ENCODE measurements at regions not wholly inside any gene's neighbourhood (a gene's known extent, or its start where the extent isn't known, plus 50 kb on each side); places are given as distances from the start of the nearest gene placed in this dataset.

GRCh38 chr7:51757960-51758359 lies 441.4 kb upstream of the COBL start:
- no peak for DNase-seq

DNA sequence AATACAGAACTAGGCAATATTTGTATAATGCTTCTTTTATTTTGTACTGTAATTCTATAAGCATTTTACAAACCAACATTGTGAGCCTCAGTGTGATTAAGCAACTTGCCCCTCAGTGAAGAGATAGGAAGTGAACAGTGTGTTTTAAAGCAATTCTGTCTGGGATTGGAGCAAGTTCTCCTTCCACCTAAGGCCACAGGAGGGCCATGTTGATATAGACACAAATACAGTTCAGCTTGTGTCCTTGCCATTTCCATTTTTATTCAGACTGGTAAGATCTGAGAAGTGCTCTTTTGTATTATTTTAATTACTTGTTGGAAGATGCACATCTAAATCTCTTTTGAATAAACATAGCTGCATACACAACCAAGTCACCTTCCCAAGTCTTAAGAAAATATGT lies 416.3 kb upstream of the COBL start:
- no peak for DNase-seq

GRCh38 chr7:51732116-51732515 lies 415.5 kb upstream of the COBL start:
- no peak for DNase-seq

- no peak for DNase-seq
Observed at GRCh38 chr7:51731075-51731474, 414.5 kb upstream of the COBL start.

- no peak for DNase-seq
Observed at GRCh38 chr7:51727441-51727840, 410.8 kb upstream of the COBL start.

DNA sequence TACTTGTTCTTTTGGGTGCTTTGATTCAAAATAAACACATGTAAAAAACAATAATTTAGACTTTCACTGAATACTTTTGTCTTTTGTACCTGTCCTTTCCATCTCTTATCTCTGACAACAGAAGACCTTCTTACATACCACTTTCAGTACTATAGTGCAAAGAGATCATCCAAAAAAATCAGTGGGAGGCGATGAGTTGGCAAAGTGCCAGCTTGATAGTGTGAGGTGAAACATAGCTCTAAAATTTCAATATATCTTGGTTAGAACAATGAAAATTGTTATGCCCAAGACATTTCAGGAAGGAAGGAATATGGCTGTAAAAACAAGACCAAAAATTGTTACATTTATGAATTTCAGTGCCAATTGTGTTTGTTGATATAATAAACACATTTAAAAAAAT lies 390.2 kb upstream of the COBL start:
- DNase-seq = no peak

DNA sequence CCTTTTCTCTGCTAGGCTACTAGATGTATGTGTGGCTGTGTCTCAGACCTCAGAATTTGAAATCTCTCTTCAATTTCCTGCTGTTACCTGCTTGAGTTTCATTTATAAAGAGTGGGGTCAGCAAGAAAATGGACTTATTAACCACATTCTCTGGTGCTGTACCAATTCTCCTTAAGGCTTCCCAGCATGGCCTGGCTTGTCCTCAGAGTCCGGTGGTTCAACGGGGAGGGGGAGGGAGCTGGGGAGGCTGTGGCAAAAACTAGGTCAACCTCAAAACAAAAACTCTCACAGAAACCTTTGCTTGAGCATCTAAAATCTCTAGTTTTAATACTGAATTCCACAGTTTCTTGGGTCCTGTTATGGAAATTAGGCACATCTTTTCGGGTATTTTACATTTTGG lies 389.1 kb upstream of the COBL start:
- DNase-seq = no peak

DNA sequence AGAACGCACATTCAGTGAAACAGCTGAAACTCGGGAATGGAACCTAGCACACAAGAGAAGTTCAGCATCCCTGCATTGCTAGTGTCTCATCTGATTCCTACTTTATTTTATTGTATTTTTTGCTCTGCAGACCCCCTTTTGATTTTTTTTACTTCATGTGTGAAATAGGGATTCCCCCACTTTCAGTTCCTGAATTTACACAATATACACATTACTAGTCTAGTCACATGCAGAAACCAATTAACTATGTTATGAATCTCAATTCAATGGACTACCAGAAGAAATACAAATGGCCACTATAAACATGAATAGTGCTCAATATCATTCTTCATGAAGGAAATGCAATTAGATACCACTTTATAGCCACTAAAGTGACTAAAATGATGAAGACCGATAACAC lies 386.1 kb upstream of the COBL start:
- DNase-seq = no peak

DNA sequence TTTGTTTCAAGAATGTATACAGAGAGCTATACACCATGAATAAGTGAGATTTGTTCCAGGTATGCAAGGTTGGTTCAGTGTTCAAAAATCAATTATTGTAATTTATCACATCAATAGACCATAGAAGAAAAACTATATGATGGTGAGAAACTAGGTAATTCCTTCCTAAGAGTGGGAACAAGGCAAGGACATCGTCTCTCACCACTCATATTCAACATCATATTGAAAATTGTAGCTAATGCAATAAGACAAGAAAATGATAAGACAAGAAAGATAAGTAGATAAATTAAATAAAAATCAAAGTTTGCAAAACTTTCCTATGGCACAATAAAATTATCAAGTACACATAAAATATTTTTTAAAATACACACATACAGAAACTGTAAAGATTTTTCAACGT lies 385.3 kb upstream of the COBL start:
- no peak for DNase-seq

- DNase-seq = no peak
Observed at GRCh38 chr7:51700593-51701215, 384.1 kb upstream of the COBL start.

- DNase-seq = no peak
Observed at GRCh38 chr7:51693258-51693657, 376.6 kb upstream of the COBL start.

DNA sequence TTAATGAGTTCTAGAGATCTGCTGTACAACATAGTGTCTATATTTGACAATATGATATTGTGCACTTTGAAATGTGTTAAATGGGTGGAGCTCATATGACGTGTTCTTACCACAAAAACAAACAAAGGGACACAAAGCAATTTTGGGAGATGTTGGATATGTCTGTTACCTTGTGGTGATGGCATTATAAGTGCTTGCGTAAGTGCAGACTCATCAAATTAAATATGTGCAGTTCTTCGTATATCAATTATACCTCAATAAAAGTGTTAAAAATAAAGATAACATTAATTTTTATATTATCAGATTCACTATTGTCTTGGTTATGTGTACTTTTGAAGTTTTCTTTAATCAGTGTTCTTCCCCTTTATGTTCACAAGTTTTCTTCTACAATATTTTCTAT lies 372.9 kb upstream of the COBL start:
- DNase-seq = no peak

DNA sequence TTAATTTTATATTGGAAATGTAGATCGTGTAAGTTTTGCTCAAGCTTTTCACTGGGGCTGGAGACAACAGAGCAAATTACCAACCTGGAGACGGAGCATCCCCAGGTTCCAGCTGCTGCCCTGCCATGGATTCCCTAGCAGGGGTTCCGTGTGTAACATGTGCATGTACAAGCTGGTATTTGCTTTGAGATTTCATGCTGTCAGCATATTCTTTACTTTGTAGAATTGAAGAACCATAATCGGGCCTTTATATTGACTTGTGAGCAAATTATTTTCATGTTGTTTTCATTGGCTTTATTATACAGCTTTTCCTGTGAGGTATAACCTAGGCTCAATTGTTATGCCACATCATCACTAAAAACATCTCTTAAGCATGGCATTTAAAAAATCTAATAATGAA lies 369.2 kb upstream of the COBL start:
- no peak for DNase-seq

DNA sequence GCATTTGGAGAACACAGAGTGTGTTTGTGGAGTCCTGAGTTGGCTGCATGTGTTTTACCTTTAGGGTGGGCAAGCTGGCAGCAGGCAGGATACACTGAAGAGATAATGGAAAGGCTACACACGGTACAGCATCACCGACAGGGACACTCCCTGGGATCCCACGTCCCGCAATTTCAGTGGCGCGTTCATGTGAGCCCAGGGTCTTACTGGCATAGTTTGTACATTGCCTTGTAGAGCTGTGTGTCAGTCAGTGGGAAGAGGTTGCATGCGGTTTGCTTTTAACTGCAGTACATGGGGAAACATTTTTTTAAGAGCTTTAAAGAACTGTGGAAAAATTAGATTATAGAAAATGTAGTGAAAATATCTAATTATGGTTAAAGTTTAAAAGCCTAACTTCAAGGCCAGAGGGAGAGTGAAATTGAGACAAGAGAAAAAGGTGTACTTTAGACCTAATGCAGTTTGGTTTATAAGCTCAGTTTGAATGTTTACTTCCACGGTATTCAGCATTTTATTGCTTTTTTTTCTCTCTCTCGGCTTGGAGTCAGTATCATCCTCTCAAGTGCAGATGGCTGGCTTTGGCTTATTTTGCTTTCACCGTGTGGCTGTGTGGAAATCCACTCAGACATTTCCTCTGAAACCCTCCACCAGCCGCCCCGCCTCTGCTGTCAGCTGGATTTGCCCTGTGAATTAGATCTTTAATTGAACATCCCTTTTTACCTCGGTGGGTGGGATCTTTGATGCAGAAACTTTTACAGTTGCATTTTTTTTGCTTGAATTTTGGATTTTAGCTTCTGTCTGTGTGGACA lies 364.2 kb upstream of the COBL start:
- DNase-seq = no peak

GRCh38 chr7:51679358-51679757 lies 362.7 kb upstream of the COBL start:
- DNase-seq = no peak

GRCh38 chr7:51666751-51667150 lies 350.1 kb upstream of the COBL start:
- no peak for DNase-seq

DNA sequence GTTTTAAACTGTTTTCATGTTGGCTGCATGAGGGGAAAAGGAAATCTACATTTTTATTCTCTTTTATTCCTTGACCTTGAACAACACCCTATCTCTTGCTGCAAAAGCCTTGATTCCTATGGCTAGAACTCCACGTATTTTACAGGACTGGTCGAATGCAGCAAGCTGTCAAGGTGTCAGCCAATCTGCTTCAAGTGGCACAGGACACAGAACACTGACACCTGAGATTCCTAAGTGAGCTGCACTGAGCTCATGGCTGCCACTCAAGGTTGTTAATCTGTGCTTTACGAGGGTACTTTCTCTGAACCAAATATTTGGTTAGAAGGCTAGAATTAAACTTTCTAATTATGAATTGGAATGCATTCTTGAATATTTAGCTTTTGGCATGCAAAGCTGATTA lies 349.7 kb upstream of the COBL start:
- DNase-seq = no peak

DNA sequence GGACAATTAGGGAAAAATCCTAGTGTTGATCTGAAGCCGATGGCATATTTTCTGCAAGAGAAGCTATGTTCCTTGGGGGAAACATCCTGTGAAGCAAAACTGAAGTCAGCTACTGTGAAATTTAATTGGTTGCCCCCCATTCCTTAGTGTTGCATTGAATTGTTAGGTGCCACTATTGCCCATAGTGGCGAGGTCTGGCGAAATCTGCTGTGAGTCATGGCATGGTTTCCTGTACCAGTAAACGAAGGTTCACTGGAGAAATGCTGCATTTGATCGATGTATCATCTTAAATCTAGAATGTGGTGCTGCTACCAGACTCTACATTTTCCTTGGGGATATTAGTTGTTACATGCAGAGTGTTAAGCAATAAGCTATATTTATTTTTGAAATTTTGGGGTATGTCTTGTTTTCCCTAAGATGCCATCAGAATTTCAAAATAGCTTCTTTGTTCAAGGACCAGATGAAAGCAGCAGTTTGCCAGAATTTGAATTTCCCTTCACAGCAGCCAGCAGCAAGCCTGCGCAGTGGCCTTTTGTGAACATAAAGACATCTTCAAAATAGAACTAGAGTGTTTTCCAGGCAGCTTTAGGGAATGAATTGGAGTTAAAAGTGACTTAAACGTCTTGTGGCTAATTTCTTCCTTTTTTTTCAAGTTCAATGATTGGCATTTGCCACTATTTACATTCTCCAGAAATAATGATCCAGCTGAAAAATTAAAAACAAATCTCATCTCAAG lies 348.6 kb upstream of the COBL start:
- DNase-seq = no peak

- DNase-seq = no peak
Observed at GRCh38 chr7:51660516-51660915, 343.9 kb upstream of the COBL start.

DNA sequence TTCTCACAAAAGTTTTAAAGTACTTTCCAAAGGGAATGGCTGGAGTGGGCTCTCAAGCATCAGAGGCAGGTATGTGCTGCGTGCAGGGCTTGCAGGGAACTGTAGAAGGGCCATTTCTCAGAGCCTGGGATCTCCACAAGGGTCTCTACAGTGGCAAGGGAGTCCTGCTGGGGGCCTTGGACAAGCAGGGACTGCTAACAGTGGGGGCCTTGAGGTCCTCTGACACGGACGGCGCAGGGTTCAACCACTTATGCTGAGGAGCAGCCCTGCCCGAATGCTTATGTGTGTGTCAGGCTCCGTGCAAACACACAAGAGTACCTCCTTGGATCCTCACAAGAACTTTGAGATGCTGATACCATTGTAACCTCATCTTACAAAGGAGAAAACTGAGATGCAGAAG lies 342.1 kb upstream of the COBL start:
- DNase-seq = no peak

- no peak for DNase-seq
Observed at GRCh38 chr7:51647931-51648351, 331.3 kb upstream of the COBL start.

DNA sequence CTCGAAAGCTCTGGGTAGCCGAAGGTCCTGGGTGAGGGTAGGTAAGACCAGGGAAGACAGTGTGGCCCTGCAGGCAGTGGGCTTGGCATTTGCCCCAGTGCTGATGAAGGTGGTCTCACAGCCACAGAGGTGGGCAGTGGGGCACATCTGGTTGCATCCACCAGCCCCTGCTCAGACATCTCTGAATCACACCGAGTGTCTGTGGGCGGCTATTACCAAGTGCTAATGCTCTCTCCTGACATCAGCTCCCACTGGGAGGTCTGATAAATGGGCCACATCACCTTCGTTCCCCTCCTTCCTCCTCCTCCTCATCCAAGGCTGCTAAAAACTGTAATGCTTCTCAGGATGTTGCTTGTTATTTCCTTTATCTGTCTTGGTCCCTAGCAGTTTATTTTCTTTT lies 330.9 kb upstream of the COBL start:
- DNase-seq = no peak

GRCh38 chr7:51645702-51646298 lies 329.2 kb upstream of the COBL start:
- DNase-seq = no peak

DNA sequence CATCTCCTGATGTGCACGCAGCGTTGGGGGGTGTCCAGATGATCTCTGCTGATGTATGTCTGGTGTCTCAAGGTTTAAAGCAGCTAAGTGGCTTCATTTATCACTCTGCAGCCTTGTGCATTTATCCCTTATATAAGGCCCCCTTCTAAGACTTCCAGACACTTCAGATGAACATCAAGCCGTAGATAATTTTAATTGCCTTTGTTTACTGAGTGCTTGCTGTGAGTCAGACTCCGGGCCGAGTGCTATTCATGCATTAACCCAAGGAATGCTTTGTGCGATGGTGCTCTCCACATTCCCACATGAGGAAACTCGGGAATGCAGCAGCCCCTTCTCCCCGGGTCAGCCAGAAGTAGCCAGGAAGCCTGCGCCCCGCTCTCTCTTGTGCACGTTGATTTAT lies 328.6 kb upstream of the COBL start:
- DNase-seq = no peak

All from T-helper 2 cell (primary cell).